NCI-H510A treated with DMSO at 0.1 percent for 48 hours (cell line): ENCODE measurements at regions not wholly inside any gene's neighbourhood (a gene's known extent, or its start where the extent isn't known, plus 50 kb on each side); places are given as distances from the start of the nearest gene placed in this dataset.

Experiments used
- DNase-seq: peaks from one replicate; lab custom pipeline; 2025; lab: John Stamatoyannopoulos, UW

DNA sequence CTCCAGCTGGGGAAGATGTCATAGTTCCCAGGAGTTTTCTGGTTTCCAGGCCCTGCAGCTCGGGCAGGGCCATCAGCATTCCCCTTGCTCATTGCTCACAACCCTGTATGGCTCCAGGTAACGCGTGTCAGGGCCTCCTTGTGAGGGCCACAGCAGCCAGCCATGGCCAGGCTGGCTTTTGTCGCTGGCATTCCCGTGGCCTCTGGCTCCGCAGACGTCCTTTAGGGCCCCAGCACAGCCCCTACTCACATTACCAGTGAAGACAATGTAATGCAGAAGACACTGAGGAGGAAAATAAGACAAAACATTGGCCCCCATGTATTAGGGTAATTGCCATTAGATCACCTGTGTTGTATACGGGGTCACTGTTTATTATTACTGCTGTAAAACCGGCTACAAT, 1799.0 kb downstream of the TP53TG3F start:
- DNase-seq = no peak

DNA sequence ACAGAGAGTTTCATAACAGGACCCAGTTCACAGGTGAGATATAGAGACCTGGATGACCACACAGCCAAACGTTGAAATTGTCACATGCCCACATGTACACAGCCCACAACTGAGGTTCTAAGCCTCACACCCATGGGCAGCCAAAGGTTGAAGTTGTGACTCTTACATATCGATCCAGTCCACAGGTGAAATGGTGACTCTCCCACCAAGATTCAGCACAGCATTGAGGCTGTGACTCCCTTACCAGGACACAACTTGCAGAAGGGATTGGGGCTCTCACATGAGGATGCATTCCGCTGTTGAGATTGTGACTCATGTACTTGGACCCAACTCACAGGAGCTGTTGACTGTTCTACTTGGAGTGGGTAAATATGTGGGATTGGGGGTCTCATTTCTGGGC, 1836.4 kb downstream of the TP53TG3F start:
- no peak for DNase-seq

- no peak for DNase-seq
Observed at GRCh38 chr16:35296962-35297653, 1837.7 kb downstream of the TP53TG3F start.

DNA sequence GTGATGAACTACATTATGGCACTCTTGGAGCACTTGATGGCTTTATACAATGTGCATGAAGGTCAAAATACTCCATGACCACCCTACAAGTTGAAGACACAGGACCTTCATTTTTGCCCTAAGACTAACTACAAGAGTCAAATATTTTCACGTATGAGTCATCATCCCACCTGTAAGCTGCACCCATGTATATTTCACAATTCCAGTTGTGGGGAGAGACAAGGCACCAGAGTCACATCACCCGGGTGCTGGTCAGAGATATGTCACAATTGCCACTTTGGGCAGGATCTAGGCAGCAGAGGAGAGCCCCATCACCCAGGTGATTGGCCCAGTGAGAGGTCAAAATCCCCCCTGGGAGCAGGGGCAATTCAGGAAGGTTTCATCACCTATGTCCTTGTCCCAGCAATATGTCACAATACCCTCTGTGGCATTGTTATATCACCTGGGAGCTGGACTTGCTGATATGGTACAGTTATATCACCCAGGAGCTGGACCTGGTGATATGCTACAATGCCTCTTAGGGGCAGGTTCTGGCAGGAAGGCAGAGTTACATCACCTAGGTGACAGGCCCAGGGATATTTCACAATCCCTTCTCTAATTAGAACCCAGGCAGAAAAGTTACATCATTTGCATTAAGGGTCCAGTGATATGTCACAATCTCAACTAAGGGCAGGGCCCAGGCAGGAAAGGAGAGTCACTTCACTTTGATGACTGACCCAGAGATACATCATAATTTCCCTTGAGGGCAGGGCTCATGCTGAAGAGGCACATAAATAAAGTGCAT, 1839.2 kb downstream of the TP53TG3F start:
- DNase-seq = no peak

GRCh38 chr16:35302859-35303258, 1843.4 kb downstream of the TP53TG3F start:
- no peak for DNase-seq

DNA sequence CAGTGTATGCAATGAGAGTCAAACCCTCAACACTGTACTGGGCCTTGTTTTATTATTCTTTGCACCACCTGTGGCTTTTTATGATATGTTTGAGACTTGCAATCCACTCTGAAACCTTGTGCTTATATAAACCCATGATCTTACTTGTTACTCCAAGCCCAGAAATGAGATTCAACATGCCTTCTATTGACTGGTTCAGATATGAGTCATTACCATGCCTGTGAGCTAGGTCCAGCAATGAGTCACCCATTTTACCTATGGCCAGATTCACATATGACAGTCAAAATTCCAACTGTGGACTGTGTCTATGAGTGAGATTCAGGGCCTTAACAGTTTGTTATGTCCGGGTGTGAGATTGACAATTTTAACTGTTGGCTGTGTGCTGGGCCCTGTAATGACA, 1846.1 kb downstream of the TP53TG3F start:
- no peak for DNase-seq

- no peak for DNase-seq
Observed at GRCh38 chr16:35306915-35307314, 1847.5 kb downstream of the TP53TG3F start.

- no peak for DNase-seq
Observed at GRCh38 chr16:35308674-35309073, 1849.3 kb downstream of the TP53TG3F start.

- DNase-seq = no peak
Observed at GRCh38 chr16:35310999-35311398, 1851.6 kb downstream of the TP53TG3F start.

DNA sequence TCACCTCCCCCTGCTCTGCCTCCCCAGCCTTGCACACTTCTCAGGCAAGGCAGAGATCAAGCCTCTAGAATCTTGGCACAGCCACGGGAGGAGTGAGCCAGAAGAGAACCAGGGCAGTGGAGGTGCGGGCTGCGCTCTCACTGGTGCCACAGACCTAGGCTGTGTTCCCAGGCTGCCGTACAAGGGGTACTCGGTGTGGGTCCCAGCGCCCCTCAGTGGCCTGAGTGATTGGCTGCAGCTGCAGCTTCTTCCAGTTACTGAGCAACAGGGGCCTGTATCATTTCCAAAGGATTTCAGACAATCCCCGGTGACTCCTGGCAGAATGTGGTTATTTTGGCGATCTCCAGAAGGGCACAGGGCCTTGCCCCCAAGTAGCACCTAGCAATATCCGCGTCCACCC, 1852.1 kb downstream of the TP53TG3F start:
- no peak for DNase-seq

DNA sequence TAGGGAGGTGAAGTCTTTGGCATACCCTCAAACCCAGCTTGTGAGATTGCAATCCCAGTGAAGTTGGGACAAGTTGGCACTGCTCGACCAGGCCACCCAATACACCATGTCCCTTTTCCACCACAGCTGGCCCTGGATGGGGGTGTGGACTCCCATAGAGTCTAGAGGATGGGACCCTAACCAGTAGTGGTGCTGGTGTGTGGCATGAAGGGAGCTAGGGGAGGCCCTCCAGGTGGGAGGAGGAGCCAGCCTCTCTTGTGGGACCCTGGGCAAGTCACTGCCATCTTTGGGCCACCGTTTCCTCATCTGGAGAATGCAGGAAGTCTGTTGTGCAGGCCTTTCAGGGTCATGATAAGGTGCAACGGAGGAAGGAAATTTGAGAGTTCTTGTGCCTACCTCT, 1854.9 kb downstream of the TP53TG3F start:
- no peak for DNase-seq

DNA sequence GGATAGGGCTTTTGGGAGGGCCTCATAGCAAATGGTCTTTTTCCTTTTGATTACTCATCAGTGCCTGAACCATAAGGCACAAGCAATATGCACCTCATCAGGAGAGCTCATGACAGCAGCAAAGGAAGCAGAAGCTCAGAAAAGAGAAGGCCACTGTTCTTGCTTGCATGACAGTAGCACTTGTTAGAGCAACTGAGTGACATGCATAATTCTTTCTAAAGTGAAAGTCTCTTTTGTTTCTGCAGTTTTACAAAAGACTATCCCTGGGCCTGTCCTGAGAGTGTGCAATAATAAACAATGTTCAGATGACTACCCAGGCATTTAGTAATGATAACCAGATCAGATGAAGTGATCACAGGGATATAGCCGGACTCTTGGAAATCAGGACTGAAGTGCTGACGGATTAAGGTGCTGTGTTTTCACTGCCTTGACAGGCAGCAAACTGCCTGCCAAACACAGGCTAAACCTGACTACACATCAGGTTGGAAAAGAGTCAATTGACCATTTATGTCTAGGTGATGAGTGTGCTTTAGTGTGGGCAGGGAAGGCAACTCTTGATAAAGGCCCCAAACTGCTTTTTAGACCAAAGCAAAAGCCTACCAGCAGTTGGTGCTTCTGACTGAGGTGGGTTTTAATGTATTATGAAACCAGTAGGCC, 1860.3 kb downstream of the TP53TG3F start:
- no peak for DNase-seq

DNA sequence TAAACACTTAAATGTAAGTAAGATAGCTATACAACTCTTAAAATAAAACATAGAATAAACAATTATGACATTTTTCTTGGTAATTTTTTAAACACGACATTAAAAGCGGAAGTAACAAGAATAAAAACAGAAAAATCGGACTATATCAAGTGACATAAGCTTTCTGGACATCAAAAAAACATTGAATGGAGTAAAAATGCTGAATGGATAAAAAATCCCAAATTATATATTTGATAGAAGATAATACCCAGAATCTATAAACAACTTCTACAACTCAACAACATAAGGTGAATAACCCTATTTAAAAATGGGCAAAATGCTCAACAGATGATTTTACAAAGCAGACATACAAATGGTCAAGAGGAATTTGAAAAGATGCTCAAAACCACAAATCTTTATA, 1866.5 kb downstream of the TP53TG3F start:
- no peak for DNase-seq

DNA sequence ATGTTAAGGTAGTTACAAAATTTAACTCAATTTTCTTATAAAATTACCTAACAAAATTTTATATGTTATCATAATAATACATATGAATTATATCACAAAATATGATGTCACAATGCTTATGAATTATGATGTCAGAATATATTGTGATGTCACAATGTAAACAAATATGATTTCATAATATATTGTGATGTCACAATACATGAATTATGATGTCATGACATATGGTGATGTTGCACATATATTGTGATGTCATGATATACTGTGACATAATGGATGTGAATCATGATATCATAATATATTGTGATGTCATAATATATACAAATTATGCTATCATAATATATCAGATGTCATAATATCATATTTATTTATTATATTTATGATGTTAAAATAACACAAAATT, 1879.9 kb downstream of the TP53TG3F start:
- no peak for DNase-seq

GRCh38 chr16:35342012-35342411, 1882.6 kb downstream of the TP53TG3F start:
- DNase-seq = no peak

DNA sequence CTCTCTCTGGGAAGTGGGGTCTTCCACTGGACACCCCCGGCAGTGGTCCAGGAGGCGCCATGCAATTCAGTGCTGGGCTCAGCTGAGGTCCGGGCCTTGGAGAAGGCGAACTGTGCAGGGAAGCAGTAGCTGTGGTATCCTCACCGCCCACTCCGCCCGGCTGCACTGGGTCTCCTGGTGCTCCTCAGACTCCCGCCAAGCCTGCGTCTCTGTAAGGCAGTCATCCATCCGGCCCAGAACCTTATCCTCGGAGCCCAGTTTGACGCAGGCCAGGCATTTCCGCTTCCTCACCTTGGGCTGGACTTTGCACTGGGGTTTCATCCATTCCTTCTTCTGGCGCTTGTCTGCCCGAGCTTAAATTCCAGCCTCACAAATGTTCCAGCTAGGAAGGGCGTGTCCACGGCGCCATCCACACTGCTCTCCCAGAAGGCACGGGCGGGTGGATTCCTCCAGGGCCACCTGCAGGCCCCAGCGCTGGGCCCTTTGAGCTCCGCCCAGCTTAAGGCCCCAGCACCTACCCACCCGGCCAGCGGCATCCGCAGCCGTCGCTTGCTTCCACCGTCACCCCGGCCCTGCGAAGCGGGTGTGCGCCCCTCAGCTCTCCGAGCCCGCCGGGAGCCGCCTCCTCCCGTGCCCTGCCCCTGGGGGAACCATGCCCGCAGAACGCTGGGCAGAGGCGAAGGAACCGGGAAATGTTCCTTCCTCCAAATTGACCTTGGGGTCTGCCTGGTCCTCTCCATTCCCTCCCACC, 1884.8 kb downstream of the TP53TG3F start:
- no peak for DNase-seq

DNA sequence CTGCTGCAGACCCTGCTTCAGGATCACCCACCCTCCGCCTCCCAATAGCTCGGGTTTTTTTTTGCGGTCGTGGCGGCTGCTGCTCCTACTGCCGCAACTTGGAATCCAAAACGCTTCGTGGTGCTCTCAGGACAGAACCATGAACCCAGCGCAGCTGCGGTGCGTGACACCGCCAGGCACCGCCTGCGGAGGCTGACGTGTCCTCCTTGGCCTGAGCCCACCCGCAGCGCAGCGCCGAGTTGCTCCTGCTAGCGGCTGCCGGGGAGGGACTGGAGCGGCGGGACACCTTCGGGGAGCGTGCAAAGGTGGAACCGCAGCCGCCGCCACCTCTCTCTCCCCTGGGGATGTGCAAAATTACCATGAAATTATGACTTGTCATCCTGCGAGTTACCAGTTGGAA, 1893.0 kb downstream of the TP53TG3F start:
- no peak for DNase-seq

DNA sequence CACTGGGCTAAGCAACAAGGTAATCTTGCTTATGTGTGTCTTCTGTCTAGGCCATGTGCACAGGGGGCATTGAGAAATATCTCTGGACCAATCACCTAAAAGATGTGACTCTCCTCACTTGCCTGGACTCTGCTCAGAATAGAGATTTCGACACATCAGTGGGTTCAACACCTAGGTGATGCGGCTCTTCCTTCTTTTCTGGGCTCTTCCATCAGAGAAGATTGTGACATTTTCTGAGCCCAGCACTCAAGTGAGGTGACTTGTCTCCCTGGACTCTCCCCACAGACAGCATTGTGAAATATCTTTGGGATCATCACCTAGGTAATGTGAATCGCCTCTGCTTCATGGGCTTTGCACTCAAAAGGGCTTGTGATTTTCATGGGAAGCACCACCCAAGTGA, 1904.1 kb downstream of the TP53TG3F start:
- DNase-seq = no peak

GRCh38 chr16:35364263-35364662, 1904.9 kb downstream of the TP53TG3F start:
- DNase-seq = no peak

GRCh38 chr16:35365675-35366074, 1906.3 kb downstream of the TP53TG3F start:
- no peak for DNase-seq

GRCh38 chr16:35370617-35371016, 1911.2 kb downstream of the TP53TG3F start:
- no peak for DNase-seq

GRCh38 chr16:35377142-35377541, 1917.7 kb downstream of the TP53TG3F start:
- DNase-seq = no peak
